Upper lobe of left lung (tissue), 6 donors: ENCODE measurements at regions not wholly inside any gene's neighbourhood (a gene's known extent, or its start where the extent isn't known, plus 50 kb on each side); places are given as distances from the start of the nearest gene placed in this dataset.

Experiments used
- ATAC-seq, 2 donors: fragments of 200-7000 bp; cut with Tn5 transposase; one replicate each; pipeline ENCODE4 v1.9.1; 2022; ENCODE audit warnings: mild to moderate bottlenecking in 2 of 2, moderate library complexity in 2 of 2; ENCODE audit not compliant: low FRiP score in 2 of 2
- DNase-seq, 2 donors: peaks; one replicate each; pipeline ENCODE4 v3.0.0-alpha.2; 2019 to 2020
- H3K27ac ChIP-seq, 4 donors: fragments of 200-600 bp; sonication (generic); one replicate each; pipeline ENCODE4 v1.5.1; 2016 to 2019
- H3K27me3 ChIP-seq, 4 donors: fragments of 200-600 bp; sonication (generic); one replicate each; pipeline ENCODE4 v1.5.1; 2017 to 2019
- H3K36me3 ChIP-seq, 4 donors: fragments of 200-600 bp; sonication (generic); one replicate each; pipeline ENCODE4 v1.5.1; 2016 to 2019
- H3K4me1 ChIP-seq, 4 donors: fragments of 200-600 bp; sonication (generic); one replicate each; pipeline ENCODE4 v1.5.1; 2018 to 2019
- H3K4me3 ChIP-seq, 4 donors: fragments of 200-600 bp; sonication (generic); one replicate each; pipeline ENCODE4 v1.5.1; 2017 to 2019; ENCODE audit warnings: mild to moderate bottlenecking in 2 of 4, moderate library complexity in 1 of 4
- H3K9me3 ChIP-seq, 4 donors: fragments of 200-600 bp; sonication (generic); one replicate each; pipeline ENCODE4 v1.5.1; 2018 to 2019
- CTCF ChIP-seq, 6 experiments: fragments of 450-650 bp in 4 of 6; fragments of 200-600 bp in 2 of 6; sonication (generic) in 2 of 6; IDR thresholded peaks; one replicate each; pipeline ENCODE4 v1.5.1; 2016 to 2019; ENCODE audit warnings: antibody characterized with exemption in 6 of 6
- EP300 ChIP-seq, 4 donors: sonication (generic); formaldehyde crosslinking; IDR thresholded peaks; one replicate each; pipeline ENCODE4 v1.5.1; 2017; ENCODE audit warnings: antibody characterized with exemption in 4 of 4, control low read depth in 2 of 4
- POLR2A ChIP-seq, 4 donors: fragments of 450-650 bp; IDR thresholded peaks; one replicate each; pipeline ENCODE4 v1.5.1; 2016 to 2017; ENCODE audit warnings: antibody characterized with exemption in 4 of 4, mild to moderate bottlenecking in 2 of 4
- POLR2AphosphoS5 ChIP-seq, 2 donors: sonication (generic); formaldehyde crosslinking; IDR thresholded peaks; one replicate each; pipeline ENCODE4 v1.5.1; 2017; ENCODE audit warnings: antibody characterized with exemption in 2 of 2
- WGBS, 2 donors: methylation state at CpG; one replicate each; pipeline ENCODE4 v1.1.5; 2017 to 2018; 5-methylcytosine and 5-hydroxymethylcytosine counted together
- donor health status: DM: no; HTN: no; CAD: no; lungs with moderate emphysema.
- donor health status: DM: no; HTN: yes; CAD: no; lungs with severe emphysema.

GRCh38 chr12:67456431-67456901 lies 187.3 kb downstream of the CAND1 start:
- DNase-seq (no peak), ATAC-seq (peak in 1 of 2 donors; percentile 30)
- TF ChIP-seq EP300 (IDR thresholded peaks at IDR 0.05) (no peak), POLR2A (IDR thresholded peaks at IDR 0.05) (no peak), POLR2AphosphoS5 (IDR thresholded peaks at IDR 0.05) (no peak), CTCF (IDR thresholded peaks at IDR 0.05) (no peak)
- H3K27ac ChIP-seq = no peak overlapping the region
- H3K27me3 ChIP-seq = no peaks in the 10 kb centered on the region
- 8% methylated on average over 3 of the region's 3 CpGs for WGBS, 2 donors
- H3K4me3 ChIP-seq = no peak overlapping the region
- H3K4me1 ChIP-seq = peaks cover 3 to 13% (median 9%) of the 10 kb centered on the region in 4 donors
- no peaks in the 10 kb centered on the region for H3K9me3 ChIP-seq
- no peaks in the 10 kb centered on the region for H3K36me3 ChIP-seq

GRCh38 chr12:67457136-67457535 lies 188.0 kb downstream of the CAND1 start:
- peaks cover 3 to 13% (median 9%) of the 10 kb centered on the region in 4 donors for H3K4me1 ChIP-seq
- no peak overlapping the region for H3K4me3 ChIP-seq
- DNase-seq (no peak), ATAC-seq (no peak)
- WGBS, 2 donors = 33 to 79% methylated on average over 2 of the region's 2 CpGs
- H3K9me3 ChIP-seq = no peaks in the 10 kb centered on the region
- H3K27me3 ChIP-seq = no peaks in the 10 kb centered on the region
- TF ChIP-seq CTCF (IDR thresholded peaks at IDR 0.05) (no peak), EP300 (IDR thresholded peaks at IDR 0.05) (no peak), POLR2A (IDR thresholded peaks at IDR 0.05) (no peak), POLR2AphosphoS5 (IDR thresholded peaks at IDR 0.05) (no peak)
- no peaks in the 10 kb centered on the region for H3K36me3 ChIP-seq
- no peak overlapping the region for H3K27ac ChIP-seq

GRCh38 chr12:67457778-67458665 lies 188.9 kb downstream of the CAND1 start:
- WGBS, 2 donors = 66 to 75% methylated on average over 10 to 11 of the region's 11 CpGs
- ATAC-seq (peak in 1 of 2 donors; percentile 84), DNase-seq (no peak)
- Histone ChIP-seq H3K4me3 (no peak overlapping the region), H3K4me1 (peaks cover 3 to 13% (median 9%) of the 10 kb centered on the region in 4 donors), H3K27me3 (no peaks in the 10 kb centered on the region), H3K9me3 (no peaks in the 10 kb centered on the region), H3K27ac (peak overlapping the region in 1 of 4 donors; percentile 18), H3K36me3 (no peaks in the 10 kb centered on the region)
- TF ChIP-seq CTCF (IDR thresholded peaks at IDR 0.05) = peak in 2 of 6 experiments; percentile 12 to 19
- TF ChIP-seq POLR2AphosphoS5 (IDR thresholded peaks at IDR 0.05) = no peak

DNA sequence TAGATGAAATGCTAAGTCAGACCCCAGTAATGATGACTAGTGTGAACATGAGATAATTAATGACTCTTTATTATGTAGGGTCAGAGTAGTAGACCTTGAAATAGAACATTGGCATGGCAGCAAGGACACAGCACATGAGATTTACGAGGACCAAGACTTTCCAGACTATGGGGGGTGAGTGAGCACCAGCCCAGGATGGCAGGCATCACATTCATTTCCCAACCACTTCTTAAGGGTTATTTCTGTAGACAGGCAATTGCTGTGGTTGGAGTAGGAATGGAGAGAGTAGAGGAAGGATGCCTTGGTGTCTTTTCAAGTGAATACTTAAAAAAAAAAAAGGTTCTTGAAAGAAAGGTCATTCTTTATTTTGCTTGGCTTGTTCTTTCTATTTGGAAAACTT lies 189.4 kb upstream of the DYRK2 start:
- H3K27me3 ChIP-seq = no peaks in the 10 kb centered on the region
- H3K36me3 ChIP-seq = no peaks in the 10 kb centered on the region
- TF ChIP-seq POLR2AphosphoS5 (IDR thresholded peaks at IDR 0.05) = no peak
- TF ChIP-seq EP300 (IDR thresholded peaks at IDR 0.05) = no peak
- no peak for TF ChIP-seq POLR2A (IDR thresholded peaks at IDR 0.05)
- no peak for TF ChIP-seq CTCF (IDR thresholded peaks at IDR 0.05)
- H3K27ac ChIP-seq = no peak overlapping the region
- H3K9me3 ChIP-seq = no peaks in the 10 kb centered on the region
- H3K4me1 ChIP-seq = peaks cover 3 to 13% (median 9%) of the 10 kb centered on the region in 4 donors
- no peak for DNase-seq
- no peak overlapping the region for H3K4me3 ChIP-seq
- WGBS, 2 donors = 59 to 86% methylated on average over 1 of the region's 1 CpG
- ATAC-seq = no peak
